K562 (cell line): ENCODE measurements at regions not wholly inside any gene's neighbourhood (a gene's known extent, or its start where the extent isn't known, plus 50 kb on each side); places are given as distances from the start of the nearest gene placed in this dataset.

Source experiments
- ATAC-seq: fragments of 200-7000 bp; cut with Tn5 transposase; 3 replicates; pipeline ENCODE4 v1.9.1; 2020; ENCODE audit warnings: moderate library complexity
- BruUV-seq: library from RNA; stranded (reverse); fragments of 400-500 nt; replicated peaks from 2 replicates; lab custom pipeline; 2021; lab: Mats Ljungman, UMichigan
- CTCF ChIA-PET: fragments of 300-600 bp; formaldehyde crosslinking; extraction: SDS; loops from one replicate; lab custom pipeline; 2021; ENCODE audit warnings: low intra/inter-chr PET ratio; lab: Yijun Ruan, JAX
- POLR2A ChIA-PET: fragments of 300-600, 350-650 bp; sonication (Branson Sonifier 250); formaldehyde crosslinking; extraction: SDS; loops from one replicate; lab custom pipeline; 2021; ENCODE audit warnings: antibody characterized with exemption, inconsistent platforms; lab: Yijun Ruan, JAX
- DNase-seq, 4 experiments: peaks; one replicate each; pipeline versions ENCODE4 v3.0.0 to v3.0.0-alpha.2; 2011 to 2018; ENCODE audit warnings: low spot score in 3 of 4, mixed read lengths in 3 of 4; ENCODE audit errors: extremely low read depth in 1 of 4
- FAIRE-seq: peaks from 2 replicates; lab custom pipeline; 2011; peaks lifted over from hg19 to GRCh38; lab: Jason Lieb, UNC
- H2AFZ ChIP-seq: 2 replicates; pipeline ENCODE4 v1.6.0; 2011; ENCODE audit warnings: low read depth, low read length, control low read depth, inconsistent platforms
- H3K27ac ChIP-seq: fragments of 200-600 bp; 3 replicates; pipeline ENCODE4 v1.8.0; 2011; ENCODE audit warnings: low read depth, mild to moderate bottlenecking, control low read depth, inconsistent platforms, low read length, moderate library complexity, mixed read lengths; ENCODE audit errors: extremely low read depth
- H3K27me3 ChIP-seq, 2 experiments: fragments of 300-600 bp in 1 of 2; 2 replicates in 1 of 2; 3 replicates in 1 of 2; pipeline versions ENCODE4 v1.6.0 to v1.8.0; 2011; ENCODE audit warnings: inconsistent platforms in 2 of 2, low read length in 2 of 2, mild to moderate bottlenecking in 1 of 2, mixed read lengths in 1 of 2, moderate library complexity in 1 of 2; ENCODE audit not compliant: control insufficient read depth in 2 of 2, insufficient read depth in 2 of 2
- H3K36me3 ChIP-seq: fragments of 300-600 bp; 3 replicates; pipeline ENCODE4 v1.8.0; 2011; ENCODE audit warnings: mild to moderate bottlenecking, low read length, inconsistent platforms; ENCODE audit not compliant: control insufficient read depth, insufficient read depth
- H3K4me1 ChIP-seq, 2 experiments: fragments of 200-600 bp in 1 of 2; replicated peaks in 1 of 2; 2 replicates in 1 of 2; 3 replicates in 1 of 2; pipeline versions ENCODE4 v1.5.1 to v1.8.0; 2011; ENCODE audit warnings: inconsistent platforms in 2 of 2, low read length in 2 of 2, mild to moderate bottlenecking in 1 of 2, mixed read lengths in 1 of 2, moderate library complexity in 1 of 2; ENCODE audit not compliant: control insufficient read depth in 2 of 2, insufficient read depth in 2 of 2
- H3K4me2 ChIP-seq: 2 replicates; pipeline ENCODE4 v1.6.1; 2011; ENCODE audit warnings: low read length, control low read depth, inconsistent platforms, mixed read lengths; ENCODE audit not compliant: insufficient read depth
- H3K4me3 ChIP-seq: fragments of 200-600 bp; sonication (generic), shearing (Covaris generic); 2 replicates; pipeline ENCODE4 v1.5.1; 2016; ENCODE audit warnings: control low read depth, inconsistent platforms
- H3K79me2 ChIP-seq: fragments of 200-600 bp; 3 replicates; pipeline ENCODE4 v1.8.0; 2011; ENCODE audit warnings: low read length, inconsistent platforms; ENCODE audit not compliant: control insufficient read depth, insufficient read depth
- H3K9ac ChIP-seq, 2 experiments: 2 replicates each; pipeline versions ENCODE4 v1.6.0 to v1.6.1; 2011; ENCODE audit warnings: low read depth in 2 of 2, low read length in 2 of 2, control low read depth in 1 of 2, inconsistent platforms in 1 of 2, mild to moderate bottlenecking in 1 of 2, mixed read lengths in 1 of 2; ENCODE audit not compliant: insufficient read depth in 1 of 2
- H3K9me1 ChIP-seq: one replicate; pipeline ENCODE4 v1.6.0; 2011; ENCODE audit warnings: inconsistent platforms, mild to moderate bottlenecking, low read length, moderate library complexity; ENCODE audit not compliant: control insufficient read depth, insufficient read depth
- H3K9me3 ChIP-seq: replicated peaks from 2 replicates; pipeline ENCODE4 v1.5.1; 2011; ENCODE audit warnings: low read depth, low read length, inconsistent platforms; ENCODE audit not compliant: control insufficient read depth, insufficient read depth
- H4K20me1 ChIP-seq: replicated peaks from 2 replicates; pipeline ENCODE4 v1.6.1; 2011; ENCODE audit warnings: low read length, inconsistent platforms, mixed read lengths; ENCODE audit not compliant: control insufficient read depth, insufficient read depth
- ARID1B ChIP-seq: fragments of 450-650 bp; IDR thresholded peaks from 2 replicates; pipeline ENCODE4 v1.6.1; 2016; ENCODE audit warnings: antibody characterized with exemption, mild to moderate bottlenecking, inconsistent platforms
- CEBPG ChIP-seq, 3 experiments: fragments of 200-800 bp in 1 of 3; sonication (Bioruptor generic) in 1 of 3; sonication (generic) in 1 of 3; formaldehyde crosslinking in 1 of 3; IDR thresholded peaks in 2 of 3; conservative IDR thresholded peaks in 1 of 3; 2 replicates each; pipeline versions ENCODE4 v1.6.1 to v1.8.0; 2016 to 2022; ENCODE audit warnings: missing compliant biosample characterization in 2 of 3, missing genetic modification characterization in 2 of 3, mild to moderate bottlenecking in 1 of 3, missing genetic modification reagents in 1 of 3
- FOXK1 ChIP-seq: sonication (generic); formaldehyde crosslinking; IDR thresholded peaks from 2 replicates; pipeline ENCODE4 v1.8.0; 2022; ENCODE audit warnings: missing genetic modification reagents, mild to moderate bottlenecking, borderline replicate concordance
- HINFP ChIP-seq: fragments of 450-650 bp; conservative IDR thresholded peaks from 2 replicates; pipeline ENCODE4 v1.6.1; 2016; ENCODE audit warnings: missing genetic modification characterization, low read depth, mild to moderate bottlenecking, control low read depth, missing compliant biosample characterization
- MED1 ChIP-seq: sonication (generic); formaldehyde crosslinking; IDR thresholded peaks from 2 replicates; pipeline ENCODE4 v1.8.1; 2023; ENCODE audit warnings: missing genetic modification reagents, borderline replicate concordance
- POU5F1 ChIP-seq: fragments of 150-350 bp; IDR thresholded peaks from 2 replicates; pipeline ENCODE4 v1.6.1; 2014; ENCODE audit warnings: borderline replicate concordance, low read length, low read depth, mild to moderate bottlenecking; ENCODE audit not compliant: partially characterized antibody
- RBM34 ChIP-seq: fragments of 200-400 bp; formaldehyde crosslinking; IDR thresholded peaks from 2 replicates; pipeline ENCODE4 v1.6.1; 2018; ENCODE audit warnings: low read length, borderline replicate concordance; ENCODE audit not compliant: insufficient read depth
- SIRT6 ChIP-seq: IDR thresholded peaks from one replicate; pipeline ENCODE4 v1.6.1; 2012; ENCODE audit warnings: low read depth, mild to moderate bottlenecking, control low read depth, inconsistent platforms, low read length, moderate library complexity
- SREBF1 ChIP-seq: fragments of 150-350 bp; IDR thresholded peaks from 2 replicates; pipeline ENCODE4 v1.6.1; 2014; ENCODE audit warnings: antibody characterized with exemption, low read depth, low read length, borderline replicate concordance
- ZNF165 ChIP-seq: fragments of 250-450 bp; sonication (Bioruptor Pico); IDR thresholded peaks from 2 replicates; pipeline ENCODE4 v1.4.0; 2020; ENCODE audit warnings: borderline replicate concordance
- ZNF551 ChIP-seq: fragments of 250-450 bp; sonication (Bioruptor Pico); IDR thresholded peaks from 2 replicates; pipeline ENCODE4 v1.5.0; 2021; ENCODE audit warnings: mild to moderate bottlenecking, moderate library complexity
- WGBS: fragments of 100-300 bp; shearing (Covaris generic); methylation state at CpG from one replicate; pipeline ENCODE4 v1.1.6; 2016; ENCODE audit warnings: low coverage, mixed read lengths; ENCODE audit not compliant: insufficient coverage; ENCODE audit errors: missing lambda C conversion rate; 5-methylcytosine and 5-hydroxymethylcytosine counted together
- in situ Hi-C: fragments of 300-500 bp; cut with MboI; formaldehyde crosslinking; loops from 4 replicates; pipeline ENCODE4 v1.15.0; 2018; ENCODE audit warnings: inconsistent platforms, mixed read lengths
- intact Hi-C: fragments of 100-400 bp; cut with micrococcal nuclease; formaldehyde crosslinking; loops from 2 replicates; pipeline ENCODE4 v1.14.2; 2022

- no peaks in the 10 kb centered on the region for H4K20me1 ChIP-seq
- WGBS = 0% methylated on average over 2 of the region's 2 CpGs
- in situ Hi-C loops (no loop called here), intact Hi-C loops (loop anchor here (10.0 kb wide), 1 partner anchor 180 kb away; no protein-coding TSS in a partner anchor)
- no peak overlapping the region for H2AFZ ChIP-seq
- H3K9ac ChIP-seq = no peak overlapping the region
- no peak for FAIRE-seq
- ChIA-PET CTCF (no interaction called here), POLR2A (interaction anchor here (0.8 kb wide), 1 partner anchor 206 kb away, joined by 4 read pairs; no protein-coding TSS in a partner anchor)
- H3K4me1 ChIP-seq = no peaks in the 10 kb centered on the region
- no peaks in the 10 kb centered on the region for H3K79me2 ChIP-seq
- no TSS peak for BruUV-seq
- H3K36me3 ChIP-seq = no peaks in the 10 kb centered on the region
- no peak for ATAC-seq
- H3K27ac ChIP-seq = no peak overlapping the region
- H3K9me1 ChIP-seq = no peaks in the 10 kb centered on the region
- H3K4me3 ChIP-seq = no peak overlapping the region
- no peak for TF ChIP-seq SIRT6
- TF ChIP-seq CEBPG (CRISPR knock-in tag; IDR thresholded peaks at IDR 0.05) = no peak
- TF ChIP-seq CEBPG (tag; conservative IDR thresholded peaks at IDR 0.05 in 1 of 2, IDR thresholded peaks at IDR 0.05 in 1 of 2) = no peak
- TF ChIP-seq POU5F1 = no peak
- TF ChIP-seq FOXK1 = no peak
- no peak for TF ChIP-seq ZNF165 (CRISPR knock-in tag)
- TF ChIP-seq RBM34 = no peak
- TF ChIP-seq ZNF551 = no peak
- no peak for TF ChIP-seq MED1 (CRISPR knock-in tag)
- TF ChIP-seq SREBF1 = no peak
- TF ChIP-seq HINFP (tag) = no peak
- TF ChIP-seq ARID1B = no peak
- H3K27me3 ChIP-seq = peaks cover 17 to 52% of the 10 kb centered on the region in 2 experiments
- no peaks in the 10 kb centered on the region for H3K9me3 ChIP-seq
- no peak for DNase-seq
- no peak overlapping the region for H3K4me2 ChIP-seq
These were observed 144.6 kb upstream of the MYL2 start for GRCh38 chr12:111064982-111065381.
